ENCODE measurements at regions not wholly inside any gene's neighbourhood (a gene's known extent, or its start where the extent isn't known, plus 50 kb on each side); places are given as distances from the start of the nearest gene placed in this dataset.

GRCh38 chr3:107969525-107969924 lies 121.3 kb downstream of the CD47 start:
- TF ChIP-seq POLR2A (IDR thresholded peaks at IDR 0.05): no peak
- TF ChIP-seq, protein P1, sequence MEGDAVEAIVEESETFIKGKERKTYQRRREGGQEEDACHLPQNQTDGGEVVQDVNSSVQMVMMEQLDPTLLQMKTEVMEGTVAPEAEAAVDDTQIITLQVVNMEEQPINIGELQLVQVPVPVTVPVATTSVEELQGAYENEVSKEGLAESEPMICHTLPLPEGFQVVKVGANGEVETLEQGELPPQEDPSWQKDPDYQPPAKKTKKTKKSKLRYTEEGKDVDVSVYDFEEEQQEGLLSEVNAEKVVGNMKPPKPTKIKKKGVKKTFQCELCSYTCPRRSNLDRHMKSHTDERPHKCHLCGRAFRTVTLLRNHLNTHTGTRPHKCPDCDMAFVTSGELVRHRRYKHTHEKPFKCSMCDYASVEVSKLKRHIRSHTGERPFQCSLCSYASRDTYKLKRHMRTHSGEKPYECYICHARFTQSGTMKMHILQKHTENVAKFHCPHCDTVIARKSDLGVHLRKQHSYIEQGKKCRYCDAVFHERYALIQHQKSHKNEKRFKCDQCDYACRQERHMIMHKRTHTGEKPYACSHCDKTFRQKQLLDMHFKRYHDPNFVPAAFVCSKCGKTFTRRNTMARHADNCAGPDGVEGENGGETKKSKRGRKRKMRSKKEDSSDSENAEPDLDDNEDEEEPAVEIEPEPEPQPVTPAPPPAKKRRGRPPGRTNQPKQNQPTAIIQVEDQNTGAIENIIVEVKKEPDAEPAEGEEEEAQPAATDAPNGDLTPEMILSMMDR (IDR thresholded peaks at IDR 0.05): no peak

Measured in Peyer's patch (tissue), 4 donors.